ENCODE measurements at regions not wholly inside any gene's neighbourhood (a gene's known extent, or its start where the extent isn't known, plus 50 kb on each side); places are given as distances from the start of the nearest gene placed in this dataset.
A peak's percentile ranks its signal among the peaks of the same experiment; 100 is the strongest.

DNA sequence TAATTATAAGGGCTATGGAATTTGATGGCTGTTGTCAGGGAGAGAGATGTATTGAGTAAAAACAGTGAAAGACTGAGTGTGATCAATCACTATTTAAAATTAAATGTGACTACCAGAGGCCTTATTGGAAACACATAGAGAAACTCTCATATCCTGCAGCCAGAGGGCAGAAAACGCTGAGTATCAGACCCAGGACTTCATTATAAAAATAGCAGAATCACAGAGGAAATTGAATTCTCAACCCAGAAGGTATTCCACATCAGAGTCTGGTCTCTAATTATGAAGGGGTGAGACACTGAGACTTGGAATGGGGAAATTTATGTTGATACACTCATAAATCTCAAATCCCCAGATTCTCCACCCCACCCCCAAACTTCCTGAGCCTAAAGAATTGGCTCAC is 69.5 kb upstream of the IL6 start:
- DNase-seq, result no peak

DNA sequence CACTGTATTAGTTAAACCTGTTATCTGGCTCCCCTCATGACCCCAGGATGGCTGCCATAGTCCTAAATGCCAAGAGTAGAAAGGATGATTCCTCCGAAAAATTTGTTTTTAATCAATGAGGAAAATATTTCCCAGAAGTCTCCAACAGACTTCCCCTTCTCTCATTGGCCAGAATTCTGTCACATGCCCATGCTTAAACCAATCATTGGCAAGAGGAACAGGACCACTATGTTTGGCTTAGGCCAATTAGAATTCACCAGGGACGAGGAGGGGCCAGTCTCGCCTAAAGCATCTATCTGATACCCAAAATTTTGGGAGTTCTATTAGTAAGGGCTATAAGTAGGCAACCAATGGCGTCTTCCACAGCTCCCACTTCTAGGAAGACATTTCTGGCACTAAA is 71.2 kb upstream of the IL6 start:
- no peak for DNase-seq

DNA sequence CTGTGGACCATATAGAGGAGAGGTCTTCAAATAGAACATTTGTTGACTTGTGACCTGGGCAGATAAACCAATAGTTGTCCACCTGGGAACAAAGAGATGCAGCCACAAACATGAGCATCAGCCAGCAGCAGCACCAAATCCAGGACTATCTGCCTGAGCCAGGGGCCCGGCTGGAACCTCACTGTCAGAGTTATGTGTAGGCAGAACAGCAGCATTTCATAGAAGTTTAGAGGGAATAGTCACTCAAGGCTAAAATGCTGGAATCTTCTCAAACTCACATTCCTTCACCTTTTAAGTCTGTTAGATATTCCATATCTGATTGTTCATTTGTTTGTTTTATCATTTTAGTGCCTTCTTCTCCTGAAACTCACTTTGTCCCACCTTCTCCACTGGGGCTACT is 72.2 kb upstream of the IL6 start:
- no peak for DNase-seq

DNA sequence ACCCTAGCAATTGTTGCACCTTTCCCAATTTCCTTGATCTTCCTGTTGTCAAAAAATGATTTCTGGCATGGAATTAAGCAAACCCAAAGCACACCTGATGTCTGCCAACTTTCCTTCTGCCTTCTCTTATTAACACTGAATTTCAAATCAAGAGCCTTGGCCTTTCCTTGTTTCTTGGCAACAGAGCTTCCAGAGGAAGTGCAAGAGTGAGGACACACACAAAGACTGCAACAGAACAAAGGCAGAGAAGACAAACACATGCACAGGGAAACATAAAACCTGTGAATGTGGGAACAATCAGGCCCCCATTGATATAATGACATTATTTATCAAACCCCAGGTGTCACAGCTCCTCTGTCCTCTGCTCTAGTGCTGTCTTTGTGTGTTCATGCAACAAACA is 73.0 kb upstream of the IL6 start:
- DNase-seq, result no peak

DNA sequence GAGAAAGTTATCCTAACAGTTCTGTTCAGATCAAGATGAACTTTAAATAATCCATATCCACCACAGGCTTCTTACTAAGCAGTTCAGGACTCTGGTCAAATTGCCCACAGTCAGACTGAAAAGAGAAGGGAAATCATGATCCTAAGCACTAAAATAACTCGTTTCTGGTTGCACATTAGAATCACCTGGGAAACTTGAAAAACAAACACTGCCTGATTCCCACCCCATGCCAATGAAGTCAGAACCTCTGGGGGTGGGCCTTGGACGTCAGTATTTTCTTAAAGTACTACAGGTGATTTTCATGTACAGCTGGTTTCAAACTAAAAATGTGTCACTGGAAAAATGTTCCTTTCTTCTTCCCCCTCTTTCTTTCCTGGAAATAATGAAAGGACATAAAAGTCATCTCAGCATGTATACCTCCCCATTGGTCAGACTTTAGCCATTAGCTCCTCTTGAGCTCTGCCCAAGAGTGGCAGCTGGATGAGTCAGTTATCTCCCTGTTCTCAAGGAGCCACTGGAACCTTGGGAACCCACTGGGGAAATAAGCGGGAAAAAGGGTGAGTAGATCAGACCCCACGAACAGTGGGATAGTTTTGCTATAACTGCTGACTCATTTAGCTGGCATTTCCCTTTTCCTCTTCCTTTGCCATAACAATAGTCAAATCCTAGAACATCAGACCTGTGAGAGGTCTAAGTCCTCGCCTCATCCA is 75.3 kb upstream of the IL6 start:
- no peak for DNase-seq

DNA sequence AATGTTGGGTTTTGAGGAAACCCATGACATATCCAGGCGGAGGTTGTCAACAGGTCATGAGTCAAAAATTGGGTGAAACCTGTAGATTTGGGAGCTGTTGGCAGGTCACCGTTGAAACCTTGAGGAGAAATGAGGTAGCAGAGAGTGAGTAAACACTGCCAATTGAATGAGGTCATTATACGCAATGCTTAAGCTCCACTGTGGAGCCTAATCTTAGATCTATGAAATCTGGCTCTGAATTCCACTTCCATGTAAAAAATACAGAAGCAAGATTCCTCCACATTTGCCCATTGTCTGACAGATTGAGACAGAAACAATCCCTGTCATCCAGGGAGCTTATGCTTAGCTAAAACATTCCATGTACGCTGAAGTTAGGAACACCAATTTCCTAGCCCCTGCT is 76.0 kb upstream of the IL6 start:
- DNase-seq, result no peak

DNA sequence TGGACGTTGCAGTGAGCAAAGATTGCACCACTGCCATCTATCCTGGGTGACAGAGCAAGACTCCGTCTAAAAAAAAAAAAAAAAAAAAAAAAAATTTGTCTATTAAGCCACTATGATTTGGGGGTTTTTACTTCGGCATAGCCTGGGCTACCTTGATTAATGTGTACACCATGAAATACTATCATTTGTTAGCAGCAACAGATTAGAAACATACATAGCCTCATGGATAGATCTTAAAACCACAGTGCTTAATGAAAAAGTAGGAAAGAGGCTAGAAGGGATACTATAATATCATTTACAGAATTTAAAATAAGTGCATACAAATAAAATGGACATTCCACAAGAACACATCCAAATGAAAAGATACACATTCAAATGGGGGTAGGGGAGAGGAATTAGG is 77.3 kb upstream of the IL6 start:
- DNase-seq, result no peak

DNA sequence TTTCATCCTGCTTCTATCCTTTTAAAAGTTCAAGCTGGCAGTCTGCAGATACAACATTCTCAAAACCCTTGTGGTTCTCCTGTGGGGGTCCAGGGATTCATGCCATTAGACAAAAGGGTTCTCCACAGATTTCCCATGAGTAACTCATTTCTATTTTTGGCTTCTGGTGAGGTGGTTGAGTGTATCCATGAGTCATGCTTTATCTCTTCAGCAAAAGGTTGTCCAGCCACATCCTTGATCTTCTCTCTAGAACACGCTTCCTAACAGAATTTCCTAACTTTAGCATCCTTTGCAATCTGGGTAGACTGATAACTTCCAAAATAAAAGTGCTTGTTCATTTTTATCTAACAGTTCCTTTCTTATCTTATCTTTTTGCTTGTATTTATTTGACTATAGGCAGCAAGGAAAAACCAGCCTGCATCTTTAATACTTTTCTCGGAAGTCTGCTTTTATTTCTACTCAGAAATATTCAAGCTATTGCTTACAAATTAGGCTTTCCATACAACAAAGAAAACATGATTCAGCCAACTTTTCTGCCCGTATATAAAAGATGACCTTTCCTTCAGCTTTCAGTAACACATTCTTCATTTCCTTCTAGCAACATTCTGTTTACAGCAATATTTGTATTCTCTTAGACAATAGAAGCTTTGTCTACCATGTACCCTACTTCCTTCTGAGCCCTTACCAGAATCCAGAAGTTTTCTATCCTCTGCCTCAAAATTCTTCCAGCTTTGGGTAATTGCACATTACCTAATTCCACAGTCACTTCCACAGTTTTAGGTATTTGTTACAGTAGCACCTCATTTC is 79.3 kb upstream of the IL6 start:
- DNase-seq, result no peak

DNA sequence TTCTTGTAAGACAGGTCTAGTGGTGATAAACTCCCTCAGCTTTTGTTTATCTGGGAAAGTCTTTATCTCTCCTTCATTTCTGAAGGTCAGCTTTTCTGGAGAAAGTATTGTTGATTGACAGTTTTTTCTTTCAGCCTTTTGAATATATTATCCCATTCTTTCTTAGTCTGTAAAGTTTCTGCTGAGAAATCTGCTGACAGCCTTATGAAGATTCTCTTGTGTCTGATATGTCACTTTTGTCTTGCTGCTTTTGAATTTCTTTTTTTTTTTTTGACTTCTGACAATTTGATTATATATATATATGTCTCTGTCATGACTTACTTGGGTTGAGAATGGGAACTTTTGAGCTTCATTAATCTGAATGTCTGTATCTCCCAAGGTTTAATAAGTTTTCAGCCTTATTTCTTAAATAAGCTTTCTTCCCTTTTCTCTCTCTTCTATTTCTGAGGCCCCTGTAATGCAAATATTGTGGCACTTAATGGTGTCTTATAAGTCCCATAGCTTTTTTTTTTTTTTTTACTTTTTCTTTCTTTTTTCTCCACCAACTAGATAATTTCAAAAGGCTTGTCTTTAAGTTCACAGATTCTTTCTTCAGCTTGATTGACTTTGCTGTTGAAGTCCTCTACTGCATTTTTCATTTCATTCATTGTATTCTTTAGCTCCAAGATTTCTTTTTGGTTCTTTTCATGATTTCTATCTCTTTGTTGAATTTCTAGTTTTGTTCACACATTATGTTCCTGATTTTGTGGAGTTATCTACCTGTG is 81.4 kb upstream of the IL6 start:
- DNase-seq, result no peak

DNA sequence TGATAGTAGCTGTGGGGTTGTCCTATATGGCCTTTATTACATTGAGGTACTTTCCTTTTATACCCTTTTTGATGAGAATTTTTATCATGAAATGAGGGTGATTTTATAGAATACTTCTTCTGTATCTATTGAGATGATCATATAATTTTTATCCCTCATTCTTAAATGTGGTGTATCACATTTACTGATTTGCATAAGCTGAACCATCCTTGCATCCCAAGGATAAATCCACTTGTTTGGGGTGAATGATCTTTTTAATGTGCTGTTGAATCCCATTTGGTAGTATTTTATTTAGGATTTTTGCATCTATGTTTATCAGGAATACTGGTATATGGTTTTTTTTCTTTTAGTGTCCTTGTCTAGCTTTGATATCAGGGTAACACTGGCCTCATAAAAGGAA is 84.5 kb upstream of the IL6 start:
- no peak for DNase-seq

DNA sequence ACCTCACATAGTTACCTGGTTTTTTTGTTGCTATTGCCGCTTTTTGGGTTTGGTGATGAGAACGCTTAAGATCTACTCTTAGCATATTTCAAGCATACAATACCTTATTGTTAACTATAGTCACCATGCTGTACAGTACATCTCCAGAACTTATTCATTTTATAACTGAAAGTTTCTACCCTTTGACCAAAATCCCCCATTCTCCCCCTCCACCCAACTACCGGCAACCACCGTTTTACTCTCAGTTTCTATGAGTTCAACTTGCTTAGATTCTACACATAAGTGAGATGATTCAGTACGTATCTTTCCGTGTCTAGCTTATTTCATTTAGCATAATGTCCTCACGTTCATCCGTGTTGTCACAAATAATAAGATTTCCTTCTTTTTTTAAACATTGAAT is 86.7 kb upstream of the IL6 start:
- DNase-seq, result peak; percentile 11 to 28

DNA sequence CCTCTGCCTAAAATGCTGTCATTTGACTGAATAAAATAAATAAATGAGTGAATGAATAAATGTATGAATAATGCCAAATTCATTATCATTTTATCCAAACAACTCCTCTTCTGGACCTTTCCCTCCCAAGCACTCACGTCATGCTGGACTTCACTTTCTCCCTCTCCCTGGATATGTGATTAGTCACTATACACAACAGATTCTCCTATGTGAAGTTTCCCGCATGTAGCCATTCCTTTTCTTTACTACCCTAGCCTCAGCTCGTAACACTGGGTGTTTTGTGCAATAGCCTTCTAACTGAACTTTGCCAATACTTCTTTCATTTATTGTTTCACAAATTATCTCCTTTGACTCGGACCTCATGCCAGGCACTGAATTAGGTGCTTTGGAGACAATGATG is 87.6 kb upstream of the IL6 start:
- DNase-seq, result no peak

DNA sequence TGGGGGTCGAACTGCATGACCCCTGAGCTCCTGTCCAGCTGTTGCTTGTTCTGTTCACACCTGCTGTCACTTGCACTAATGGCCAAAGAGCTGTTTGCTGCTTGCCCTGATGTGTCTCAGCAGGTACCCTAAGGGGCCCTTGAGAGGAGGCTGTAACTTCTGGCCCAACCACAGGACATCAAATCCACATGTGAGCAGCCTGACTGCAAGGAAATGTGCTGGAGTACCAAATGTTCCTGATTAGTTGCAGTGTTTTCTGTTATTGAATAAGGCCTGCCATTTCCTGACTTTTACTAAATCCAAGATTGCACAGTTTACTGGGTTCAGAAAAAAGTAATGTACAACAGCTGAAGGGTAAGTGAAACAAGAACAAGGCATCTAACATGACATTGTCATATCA is 91.7 kb upstream of the IL6 start:
- DNase-seq, result no peak

DNA sequence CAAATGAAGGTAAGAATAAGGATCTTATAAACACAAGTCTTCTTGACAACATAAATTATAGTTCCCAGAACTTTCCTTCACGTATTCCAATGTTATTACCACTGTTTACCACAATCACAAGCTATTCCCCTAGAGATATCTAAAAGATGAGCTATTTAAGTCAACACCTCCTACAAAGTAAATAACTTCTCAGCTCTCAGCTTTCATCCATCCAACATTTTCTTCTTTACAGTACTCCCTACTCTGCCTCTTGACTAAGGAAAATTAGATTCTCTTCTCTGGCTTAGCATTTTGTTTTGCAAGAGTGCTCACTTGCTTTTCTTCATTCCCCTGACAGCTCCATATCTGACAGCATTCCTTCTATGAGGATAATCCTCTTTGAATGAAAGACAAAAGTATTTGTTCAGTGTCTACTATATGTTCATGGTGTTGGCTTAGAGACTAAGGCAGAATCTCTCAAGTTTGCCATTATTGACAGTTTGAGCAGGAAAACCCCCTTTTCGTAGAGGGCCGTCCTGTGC is 93.0 kb upstream of the IL6 start:
- DNase-seq, result no peak

DNA sequence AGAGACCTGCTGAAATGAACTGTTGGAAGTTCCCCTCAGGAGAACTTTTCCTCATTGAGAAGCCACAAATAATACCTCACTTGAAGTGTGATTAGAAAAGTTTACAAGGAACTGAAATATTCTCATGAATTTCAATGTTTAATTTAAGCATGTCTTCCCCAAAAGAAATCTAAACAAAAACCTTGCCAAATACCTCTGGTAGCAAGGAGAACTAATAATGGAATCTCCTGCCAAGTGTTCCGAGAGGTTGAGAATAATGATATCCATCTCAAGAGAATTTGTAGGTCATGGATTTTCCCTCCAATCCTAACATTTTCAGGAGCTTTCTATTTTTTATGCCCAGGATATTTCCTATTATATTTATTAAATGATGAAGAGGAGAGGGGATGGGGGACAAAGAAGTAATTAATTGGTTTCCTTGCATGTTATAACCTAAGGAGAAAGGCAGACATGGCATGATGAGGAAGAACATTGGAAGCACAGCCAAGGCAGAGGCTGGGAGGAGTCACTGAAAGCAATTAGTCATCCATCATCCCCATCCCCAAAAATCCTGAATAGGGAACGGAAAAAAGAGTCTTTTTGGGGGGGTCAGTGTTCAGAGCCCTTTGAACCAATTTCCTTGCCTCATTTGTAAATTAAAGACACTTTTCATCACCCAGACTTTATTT is 93.6 kb upstream of the IL6 start:
- DNase-seq, result no peak

DNA sequence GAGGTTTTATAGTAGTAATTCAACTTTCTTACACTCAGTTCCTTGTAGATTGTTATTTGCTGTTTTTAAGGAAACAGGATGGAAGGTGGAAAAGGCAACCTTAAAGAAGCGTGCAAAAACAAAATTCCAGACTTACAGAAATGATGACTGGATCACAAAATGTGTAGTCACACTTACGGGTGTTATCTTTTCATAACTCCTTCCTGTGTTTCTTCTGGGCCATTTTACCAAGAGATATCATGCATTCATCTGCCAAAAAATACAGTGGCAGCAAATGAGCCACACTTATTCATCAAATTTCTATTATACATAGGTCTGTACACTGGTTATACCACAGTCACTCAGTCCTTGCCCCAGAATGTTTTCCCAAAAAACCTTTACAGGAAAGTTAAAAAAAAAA is 94.3 kb upstream of the IL6 start:
- no peak for DNase-seq

DNA sequence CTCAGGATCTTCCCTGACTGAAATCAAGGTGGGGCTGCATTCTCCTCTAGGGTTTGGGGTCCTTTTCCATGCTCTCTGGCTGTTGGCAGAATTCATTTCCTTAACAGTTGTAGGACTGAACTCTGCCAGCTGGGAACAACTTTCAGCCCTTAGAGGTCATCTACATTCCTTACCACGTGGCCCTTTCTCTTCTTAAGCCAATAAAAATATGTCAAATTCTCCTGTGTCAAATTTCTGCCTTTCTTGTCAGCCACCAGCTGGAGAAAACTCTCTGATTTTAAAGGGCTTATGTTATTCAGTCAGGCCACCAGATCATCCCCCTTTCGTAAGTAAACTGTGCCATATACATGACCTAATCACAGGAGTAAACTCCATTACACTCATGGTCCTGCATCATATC is 95.3 kb upstream of the IL6 start:
- DNase-seq, result no peak

DNA sequence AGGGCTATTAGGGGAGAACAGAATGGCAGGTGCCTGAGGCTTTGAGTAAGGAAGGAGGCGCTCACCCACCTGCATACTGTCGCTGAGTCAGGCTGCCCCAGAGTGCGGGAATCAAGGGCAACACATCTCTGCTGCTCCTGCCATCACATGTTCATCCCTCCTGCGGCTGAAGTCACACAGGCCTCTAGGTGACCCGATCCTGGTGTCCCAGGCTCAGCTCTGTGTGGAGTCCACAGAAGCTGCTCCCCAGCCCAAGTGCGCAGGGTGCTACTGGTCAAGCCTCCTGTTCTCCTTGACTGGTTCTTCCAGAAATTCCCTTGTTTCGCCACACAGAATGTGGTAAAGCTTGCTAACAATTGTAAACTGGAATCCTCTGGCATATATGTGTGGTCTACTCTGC is 96.9 kb upstream of the IL6 start:
- DNase-seq, result no peak

DNA sequence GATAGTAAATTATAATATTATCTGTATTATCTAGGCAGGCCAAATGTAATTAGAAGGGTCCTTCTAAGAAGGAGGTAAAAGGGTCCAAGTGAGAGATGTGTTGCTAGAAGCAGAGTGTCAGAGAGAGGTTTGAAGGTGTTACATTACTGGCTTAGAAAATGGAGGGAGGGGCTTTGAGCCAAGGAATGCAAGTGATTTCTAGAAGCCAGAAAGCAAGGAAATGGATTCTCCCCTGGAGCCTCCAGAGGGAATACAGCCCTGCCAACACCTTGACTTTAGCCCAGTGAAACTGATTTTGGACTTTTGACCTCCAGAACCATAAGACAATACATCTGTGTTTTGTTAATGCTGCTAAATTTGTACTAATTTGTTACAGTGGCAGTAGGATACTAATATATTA is 97.9 kb upstream of the IL6 start:
- DNase-seq, result no peak

DNA sequence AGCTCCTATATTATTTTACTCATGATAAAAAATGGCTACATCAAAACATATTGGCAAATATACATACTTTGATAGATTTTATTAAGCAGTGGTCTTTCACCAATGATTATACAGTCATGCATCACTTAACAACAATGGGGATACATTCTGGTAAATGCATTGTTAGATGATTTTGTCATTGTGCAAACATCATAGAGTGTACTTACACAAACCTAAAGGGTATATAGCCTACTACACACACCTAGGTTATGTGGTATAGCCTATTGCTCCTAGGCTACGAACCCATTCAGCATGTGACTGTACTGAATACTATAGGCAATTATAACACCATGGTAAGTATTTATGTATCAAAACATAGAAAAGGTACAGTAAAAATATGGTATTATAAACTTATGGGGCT is 98.9 kb upstream of the IL6 start:
- DNase-seq, result no peak

DNA sequence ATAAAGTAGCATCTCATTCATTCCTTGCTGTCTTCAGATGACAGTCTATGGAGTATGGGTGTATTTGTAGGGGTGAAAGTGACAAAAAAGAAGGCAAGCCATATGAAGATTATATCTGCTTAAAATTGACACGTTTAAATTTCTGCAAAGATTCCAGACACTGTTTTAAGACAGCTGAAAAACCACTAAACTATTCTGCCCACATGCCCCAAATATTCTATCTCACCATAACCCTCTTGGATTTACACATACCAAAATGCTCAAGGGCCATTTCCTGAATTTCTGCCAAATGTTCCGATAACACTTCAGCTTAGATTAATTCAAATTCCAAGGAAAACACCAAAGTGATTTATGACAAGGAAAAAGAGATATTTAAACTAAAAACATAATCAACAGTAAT is 99.9 kb upstream of the IL6 start:
- no peak for DNase-seq

DNA sequence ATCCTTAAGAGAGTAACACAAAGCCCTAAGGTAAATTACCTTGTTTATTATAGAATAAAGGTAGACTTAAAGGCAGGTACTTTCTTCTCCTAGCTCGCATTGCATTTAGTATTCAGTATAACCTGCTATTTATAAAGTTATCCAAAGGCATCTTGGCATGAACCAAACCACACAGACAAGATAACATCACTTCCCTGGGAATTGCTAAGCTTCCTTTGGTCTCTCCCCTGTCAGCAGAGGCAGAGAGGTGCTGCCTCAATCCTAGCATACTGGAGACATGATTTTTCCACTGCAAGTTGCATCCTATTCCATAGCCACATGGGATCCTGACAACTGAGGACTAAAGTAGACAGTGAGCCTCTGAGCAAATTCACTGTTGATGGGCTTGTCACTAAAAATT is 101.7 kb upstream of the IL6 start:
- DNase-seq, result no peak

DNA sequence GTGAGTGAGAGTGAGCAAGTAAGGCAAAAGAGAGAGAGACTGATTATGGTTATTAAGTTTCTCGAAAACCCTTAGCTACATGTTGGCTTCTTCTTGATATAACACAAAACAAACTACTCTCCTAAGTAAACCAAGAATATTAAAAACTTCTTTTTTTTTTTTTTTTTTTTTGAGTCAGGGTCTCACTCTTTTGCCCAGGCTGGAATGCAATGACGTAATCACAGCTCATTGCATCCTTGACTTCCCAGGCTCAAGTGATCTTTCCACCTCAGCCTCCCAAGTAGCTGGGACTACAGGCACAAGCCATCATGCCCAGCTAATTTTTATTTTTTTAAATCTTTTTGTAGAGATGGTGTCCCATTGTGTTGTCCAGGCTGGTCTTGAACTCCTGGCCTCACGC is 102.2 kb upstream of the IL6 start:
- no peak for DNase-seq

All from stimulated activated CD4-positive, alpha-beta T cell treated with anti-CD3 and anti-CD28 coated beads, Interleukin-2, amount 100 ng/mL, for 48 hours (primary cell).